Uterus (tissue), 3 donors: ENCODE measurements at regions not wholly inside any gene's neighbourhood (a gene's known extent, or its start where the extent isn't known, plus 50 kb on each side); places are given as distances from the start of the nearest gene placed in this dataset.

Experiments used
- DNase-seq, 2 donors: peaks; one replicate each; pipeline ENCODE4 v3.0.0-alpha.2; 2019 to 2020
- H3K27ac ChIP-seq, 2 donors: fragments of 200-600 bp; sonication (generic); 1 replicate in 1 of 2; 2 replicates in 1 of 2; pipeline ENCODE4 v1.5.1; 2016 to 2018
- H3K27me3 ChIP-seq, 2 donors: fragments of 200-600 bp; sonication (generic); one replicate each; pipeline ENCODE4 v1.5.1; 2018 to 2019; ENCODE audit warnings: control low read depth in 1 of 2
- H3K36me3 ChIP-seq, 2 donors: fragments of 200-600 bp; sonication (generic); one replicate each; pipeline ENCODE4 v1.5.1; 2019; ENCODE audit warnings: control low read depth in 1 of 2
- H3K4me1 ChIP-seq, 2 donors: fragments of 200-600 bp; sonication (generic); one replicate each; pipeline ENCODE4 v1.5.1; 2018 to 2019; ENCODE audit warnings: control low read depth in 1 of 2
- H3K4me3 ChIP-seq, 2 donors: fragments of 200-600 bp; sonication (generic); 1 replicate in 1 of 2; 2 replicates in 1 of 2; pipeline ENCODE4 v1.5.1; 2018 to 2019; ENCODE audit warnings: mild to moderate bottlenecking in 1 of 2
- H3K9me3 ChIP-seq, 2 donors: fragments of 200-600 bp; sonication (generic); one replicate each; pipeline ENCODE4 v1.5.1; 2019; ENCODE audit warnings: control low read depth in 1 of 2
- POLR2A ChIP-seq, 2 donors: fragments of 450-650 bp; IDR thresholded peaks; one replicate each; pipeline ENCODE4 v1.6.1; 2016; ENCODE audit warnings: antibody characterized with exemption in 2 of 2, mild to moderate bottlenecking in 1 of 2, moderate library complexity in 1 of 2
- intact Hi-C: fragments of 100-400 bp; cut with DNase I; formaldehyde crosslinking; loops from one replicate; pipeline ENCODE4 v1.15.1; 2023; ENCODE audit warnings: low total_unique reads
- TF ChIP-seq, protein P1 (sequence below), 4 experiments: fragments of 200-600 bp in 2 of 4; fragments of 450-650 bp in 2 of 4; sonication (generic) in 2 of 4; IDR thresholded peaks; one replicate each; pipeline ENCODE4 v1.5.1; 2016 to 2019; ENCODE audit warnings: antibody characterized with exemption in 4 of 4, mild to moderate bottlenecking in 2 of 4, moderate library complexity in 1 of 4
- donor health status: DM: yes; HTN: yes; CAD: no.

GRCh38 chr18:49652881-49653724 lies 91.2 kb downstream of the LIPG start:
- intact Hi-C loops: no loop called here
- no peaks in the 10 kb centered on the region for H3K9me3 ChIP-seq
- H3K36me3 ChIP-seq: no peaks in the 10 kb centered on the region
- no peak overlapping the region for H3K4me3 ChIP-seq
- no peaks in the 10 kb centered on the region for H3K27me3 ChIP-seq
- peak overlapping the region in 1 of 2 donors; percentile 18 for H3K27ac ChIP-seq
- DNase-seq: no peak
- no peak for TF ChIP-seq POLR2A (IDR thresholded peaks at IDR 0.05)
- TF ChIP-seq, protein P1, sequence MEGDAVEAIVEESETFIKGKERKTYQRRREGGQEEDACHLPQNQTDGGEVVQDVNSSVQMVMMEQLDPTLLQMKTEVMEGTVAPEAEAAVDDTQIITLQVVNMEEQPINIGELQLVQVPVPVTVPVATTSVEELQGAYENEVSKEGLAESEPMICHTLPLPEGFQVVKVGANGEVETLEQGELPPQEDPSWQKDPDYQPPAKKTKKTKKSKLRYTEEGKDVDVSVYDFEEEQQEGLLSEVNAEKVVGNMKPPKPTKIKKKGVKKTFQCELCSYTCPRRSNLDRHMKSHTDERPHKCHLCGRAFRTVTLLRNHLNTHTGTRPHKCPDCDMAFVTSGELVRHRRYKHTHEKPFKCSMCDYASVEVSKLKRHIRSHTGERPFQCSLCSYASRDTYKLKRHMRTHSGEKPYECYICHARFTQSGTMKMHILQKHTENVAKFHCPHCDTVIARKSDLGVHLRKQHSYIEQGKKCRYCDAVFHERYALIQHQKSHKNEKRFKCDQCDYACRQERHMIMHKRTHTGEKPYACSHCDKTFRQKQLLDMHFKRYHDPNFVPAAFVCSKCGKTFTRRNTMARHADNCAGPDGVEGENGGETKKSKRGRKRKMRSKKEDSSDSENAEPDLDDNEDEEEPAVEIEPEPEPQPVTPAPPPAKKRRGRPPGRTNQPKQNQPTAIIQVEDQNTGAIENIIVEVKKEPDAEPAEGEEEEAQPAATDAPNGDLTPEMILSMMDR (IDR thresholded peaks at IDR 0.05): no peak
- H3K4me1 ChIP-seq: no peaks in the 10 kb centered on the region

GRCh38 chr18:49651033-49651432 lies 89.2 kb downstream of the LIPG start:
- DNase-seq: no peak
- Histone ChIP-seq H3K4me1 (no peaks in the 10 kb centered on the region), H3K27ac (no peak overlapping the region), H3K9me3 (no peaks in the 10 kb centered on the region), H3K27me3 (no peaks in the 10 kb centered on the region), H3K36me3 (no peaks in the 10 kb centered on the region), H3K4me3 (no peak overlapping the region)
- no peak for TF ChIP-seq POLR2A (IDR thresholded peaks at IDR 0.05)
- TF ChIP-seq, protein P1 (IDR thresholded peaks at IDR 0.05): no peak
- intact Hi-C loops: no loop called here

GRCh38 chr18:49650426-49650891 lies 88.6 kb downstream of the LIPG start:
- no peak for DNase-seq
- Histone ChIP-seq H3K36me3 (no peaks in the 10 kb centered on the region), H3K9me3 (no peaks in the 10 kb centered on the region), H3K27ac (no peak overlapping the region), H3K4me3 (no peak overlapping the region), H3K4me1 (no peaks in the 10 kb centered on the region), H3K27me3 (no peaks in the 10 kb centered on the region)
- intact Hi-C loops: no loop called here
- TF ChIP-seq, protein P1 (IDR thresholded peaks at IDR 0.05): no peak
- TF ChIP-seq POLR2A (IDR thresholded peaks at IDR 0.05): no peak

DNA sequence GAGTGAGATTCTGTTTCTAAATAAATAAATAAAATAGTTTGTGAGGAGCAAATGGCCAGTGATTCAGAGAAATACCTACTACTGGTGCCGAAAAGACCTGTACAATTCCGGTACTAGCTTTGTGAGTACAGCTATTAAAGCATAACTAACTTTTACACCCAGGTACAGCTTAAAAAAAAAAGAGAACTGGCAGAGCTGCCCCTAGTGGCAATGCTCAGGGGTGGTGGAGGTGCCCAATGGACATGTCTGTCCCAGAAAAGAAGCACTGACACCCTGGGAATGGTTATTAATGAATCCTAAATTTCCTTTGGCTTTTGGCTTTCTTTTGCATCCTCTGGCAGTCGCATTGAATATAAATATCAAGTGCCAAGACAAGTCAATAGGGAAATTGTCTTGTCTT lies 87.0 kb downstream of the LIPG start:
- Histone ChIP-seq H3K27me3 (no peaks in the 10 kb centered on the region), H3K36me3 (no peaks in the 10 kb centered on the region), H3K9me3 (no peaks in the 10 kb centered on the region), H3K4me3 (no peak overlapping the region), H3K4me1 (no peaks in the 10 kb centered on the region), H3K27ac (no peak overlapping the region)
- DNase-seq: no peak
- intact Hi-C loops: no loop called here
- TF ChIP-seq, protein P1 (IDR thresholded peaks at IDR 0.05): no peak
- no peak for TF ChIP-seq POLR2A (IDR thresholded peaks at IDR 0.05)
